GM21619 (cell line): ENCODE measurements at regions not wholly inside any gene's neighbourhood (a gene's known extent, or its start where the extent isn't known, plus 50 kb on each side); places are given as distances from the start of the nearest gene placed in this dataset.

Experiments
- ATAC-seq: cut with Tn5 transposase; IDR thresholded peaks from one replicate; pipeline ENCODE4 v1.9.1; 2021; ENCODE audit not compliant: unreplicated experiment

GRCh38 chr7:156080046-156080445, 267.8 kb upstream of the SHH start:
- no peak for ATAC-seq

DNA sequence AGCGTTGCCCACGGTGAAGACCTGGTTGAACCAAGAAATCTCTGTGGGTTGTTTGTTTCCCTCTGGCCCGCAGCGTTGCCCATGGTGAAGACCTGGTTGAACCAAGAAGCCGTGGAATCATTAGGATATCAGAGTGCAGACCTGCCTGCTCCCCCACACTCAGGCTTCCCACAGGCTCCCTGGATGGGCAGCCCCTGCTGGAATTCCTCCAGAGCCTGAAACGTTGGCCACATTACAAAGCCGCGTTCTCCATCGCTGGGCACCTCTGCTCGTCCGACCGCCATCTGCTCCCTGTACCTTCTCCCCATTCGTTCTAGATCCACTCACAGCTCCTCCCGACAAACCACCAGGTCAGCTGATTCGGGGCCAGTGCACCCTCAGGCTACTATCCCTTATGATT, 266.9 kb upstream of the SHH start:
- ATAC-seq, result no peak

GRCh38 chr7:156074982-156075615, 262.8 kb upstream of the SHH start:
- no peak for ATAC-seq

DNA sequence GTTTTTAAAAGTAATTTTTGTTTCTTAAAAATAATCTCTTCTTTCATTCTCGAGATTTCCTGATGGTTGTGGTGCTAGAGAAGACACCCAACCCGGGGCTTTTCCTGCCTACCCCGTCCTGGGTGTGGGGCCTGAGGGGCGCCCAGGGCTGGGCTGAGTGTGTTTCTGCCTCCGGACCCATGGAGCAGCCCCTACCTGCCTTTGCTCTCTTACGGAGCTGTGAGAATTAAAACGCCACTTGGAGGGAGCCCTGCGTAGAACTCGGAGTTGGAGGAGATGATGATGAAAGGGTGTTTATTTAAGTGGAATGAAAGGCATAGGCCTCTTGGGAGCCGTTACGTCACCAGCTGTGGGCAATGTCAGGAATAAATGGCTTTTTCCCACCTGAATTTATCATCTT, 261.8 kb upstream of the SHH start:
- no peak for ATAC-seq

DNA sequence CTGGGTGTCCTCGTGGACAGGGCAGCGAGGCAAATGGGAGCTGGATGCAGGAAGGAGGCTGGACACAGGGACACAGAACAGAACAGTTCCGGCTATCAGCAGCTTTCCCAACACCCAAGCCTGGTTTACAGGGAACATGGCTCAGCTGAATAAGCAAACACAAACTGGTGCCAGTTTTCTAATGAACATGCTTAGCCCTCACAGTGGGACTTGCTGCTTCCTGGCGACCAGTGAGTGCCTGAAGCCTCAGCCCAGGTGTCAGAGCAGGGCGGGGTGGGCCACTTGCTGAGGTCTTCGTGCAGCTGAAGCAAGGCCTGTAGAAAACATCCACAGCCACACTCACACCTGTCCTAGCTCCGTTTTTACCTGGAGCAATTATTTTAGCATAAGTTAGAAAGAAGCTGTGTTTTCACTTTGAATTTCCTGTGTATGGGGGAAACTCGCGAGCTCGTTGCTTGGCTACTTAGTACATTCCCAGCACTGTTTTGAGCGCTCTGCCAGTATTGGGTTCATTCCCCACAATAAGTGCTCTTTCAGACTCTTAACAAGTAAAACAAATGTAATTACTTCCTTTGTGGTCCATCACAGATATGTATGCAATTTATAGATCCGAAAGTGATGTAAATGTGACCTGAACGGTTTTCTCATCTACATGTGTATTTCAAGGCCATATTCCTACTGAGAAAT, 261.2 kb upstream of the SHH start:
- ATAC-seq, result no peak

DNA sequence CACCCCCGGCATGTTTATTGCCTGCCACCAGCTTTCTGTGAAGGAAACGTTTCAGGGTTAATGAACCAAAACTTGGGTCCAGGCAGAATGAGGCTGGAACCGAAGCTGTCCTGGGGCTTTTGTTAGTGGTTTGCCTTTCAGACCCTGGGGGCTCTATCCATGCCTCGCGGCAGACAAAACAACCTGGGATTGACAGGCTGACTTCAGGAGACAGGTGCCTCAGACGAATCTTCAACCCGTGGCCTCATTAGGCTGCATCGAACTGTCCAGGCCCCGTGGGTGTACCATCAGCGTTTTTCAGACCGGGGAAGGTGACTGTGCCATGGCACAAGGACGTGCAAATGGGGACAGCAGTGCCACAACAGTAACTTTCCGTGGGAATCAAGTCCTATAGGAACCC, 259.3 kb upstream of the SHH start:
- no peak for ATAC-seq

DNA sequence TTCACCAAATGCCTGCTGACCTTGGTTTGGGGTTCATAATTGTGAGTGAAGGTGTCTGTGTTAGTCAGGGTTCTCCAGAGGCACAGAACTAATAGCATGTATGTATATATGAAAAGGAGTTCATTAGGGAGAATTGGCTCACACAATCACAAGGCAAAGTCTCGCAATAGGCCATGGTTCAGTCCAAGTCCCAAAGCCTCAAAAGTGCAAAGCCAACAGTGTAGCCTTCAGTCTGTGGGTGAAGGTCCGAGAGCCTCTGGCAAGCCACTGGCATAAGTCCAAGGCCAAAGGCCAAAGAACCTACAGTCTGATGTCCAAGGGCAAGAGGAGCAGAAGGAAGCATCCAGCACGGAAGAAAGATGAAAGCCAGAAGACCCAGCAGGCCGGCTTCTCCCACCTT, 257.6 kb upstream of the SHH start:
- no peak for ATAC-seq

- ATAC-seq, result no peak
These were observed 254.9 kb upstream of the SHH start for GRCh38 chr7:156067156-156067555.

DNA sequence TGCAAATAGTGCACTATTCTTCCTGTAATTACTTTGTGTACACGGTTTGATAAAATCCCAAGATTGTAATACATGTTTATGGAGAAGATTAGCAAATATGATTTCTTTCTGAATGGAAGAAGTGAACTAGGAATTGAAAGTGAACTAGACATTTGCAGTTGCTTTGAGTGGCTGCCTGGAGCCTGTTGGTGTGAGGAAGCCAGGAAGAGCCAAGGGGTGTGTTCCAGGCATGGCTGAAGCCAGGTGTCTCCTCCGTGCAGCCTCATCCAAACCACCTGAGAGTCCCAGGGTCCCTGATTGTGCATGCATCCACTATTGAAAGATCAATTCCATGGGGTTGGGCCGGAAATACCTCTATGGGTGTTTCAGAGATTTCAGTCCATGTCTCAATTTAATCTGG, 253.1 kb upstream of the SHH start:
- no peak for ATAC-seq

DNA sequence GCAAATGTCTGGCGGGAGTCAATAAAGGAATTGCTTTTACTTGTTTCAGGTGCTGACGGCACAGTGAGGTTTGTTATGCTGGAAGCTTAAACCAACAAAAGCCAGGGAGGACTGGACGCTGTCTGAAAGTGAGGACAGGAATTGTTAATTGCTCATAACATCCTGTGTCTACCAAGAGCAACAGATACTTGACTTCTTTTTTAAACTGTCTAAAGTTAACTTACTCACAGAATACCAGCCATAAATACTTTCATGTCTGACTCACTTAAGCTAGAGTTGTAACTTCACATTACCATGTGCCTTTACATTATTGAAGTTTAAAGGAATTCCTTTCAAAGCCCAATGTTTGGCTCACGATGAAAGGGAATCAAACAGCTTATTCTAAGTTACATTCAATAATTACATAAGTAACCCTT, 252.7 kb upstream of the SHH start:
- no peak for ATAC-seq

- ATAC-seq, result no peak
These were observed 251.1 kb upstream of the SHH start for GRCh38 chr7:156063241-156063810.

DNA sequence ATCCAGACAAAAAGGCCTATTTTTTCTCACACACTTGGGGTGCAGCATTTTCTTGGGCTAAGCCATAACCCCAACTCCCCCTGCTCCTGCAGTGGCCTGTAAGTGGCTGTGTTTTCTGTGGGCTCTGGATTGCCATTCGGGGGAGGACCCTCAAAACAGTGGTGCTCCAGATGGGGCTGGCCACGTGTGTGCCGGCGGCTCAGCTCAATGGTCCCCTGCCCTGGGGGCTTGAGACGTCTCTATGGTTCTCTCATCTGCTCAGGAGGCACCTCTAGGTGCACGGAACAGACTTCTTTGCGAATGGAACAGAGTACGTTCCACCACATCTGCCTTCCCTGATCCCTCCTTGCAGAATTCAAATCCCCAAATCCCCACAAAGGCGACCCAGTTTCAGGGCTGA, 250.0 kb upstream of the SHH start:
- ATAC-seq, result no peak

DNA sequence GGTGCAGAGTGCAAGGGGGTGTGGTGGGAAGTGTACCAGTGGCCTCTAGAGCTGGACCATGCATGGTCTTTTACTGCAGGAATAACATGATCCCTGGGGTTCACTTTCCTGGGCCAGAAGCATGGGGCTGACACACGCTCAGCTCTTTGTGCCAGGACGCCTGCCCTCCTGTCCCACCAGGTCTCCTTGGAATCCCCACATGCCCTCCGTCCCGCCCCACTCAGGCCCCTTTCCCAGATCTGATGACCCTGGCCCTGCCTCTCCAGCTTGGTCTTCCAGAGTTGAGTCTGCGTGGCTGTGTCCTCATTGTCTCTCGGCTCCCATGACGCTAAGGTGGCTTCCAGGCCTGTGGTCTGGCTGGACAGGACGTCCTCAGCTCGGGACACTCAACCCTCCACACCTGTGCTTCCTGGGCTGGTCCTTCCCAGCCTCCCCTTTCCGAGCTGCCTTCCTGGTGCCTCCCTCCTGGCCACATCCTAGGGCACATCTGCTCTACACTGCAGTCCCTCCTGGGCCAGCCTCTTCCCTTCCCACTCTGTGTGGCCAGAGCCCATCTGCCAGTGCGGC, 249.5 kb upstream of the SHH start:
- no peak for ATAC-seq

GRCh38 chr7:156060925-156061324, 248.7 kb upstream of the SHH start:
- ATAC-seq, result no peak

DNA sequence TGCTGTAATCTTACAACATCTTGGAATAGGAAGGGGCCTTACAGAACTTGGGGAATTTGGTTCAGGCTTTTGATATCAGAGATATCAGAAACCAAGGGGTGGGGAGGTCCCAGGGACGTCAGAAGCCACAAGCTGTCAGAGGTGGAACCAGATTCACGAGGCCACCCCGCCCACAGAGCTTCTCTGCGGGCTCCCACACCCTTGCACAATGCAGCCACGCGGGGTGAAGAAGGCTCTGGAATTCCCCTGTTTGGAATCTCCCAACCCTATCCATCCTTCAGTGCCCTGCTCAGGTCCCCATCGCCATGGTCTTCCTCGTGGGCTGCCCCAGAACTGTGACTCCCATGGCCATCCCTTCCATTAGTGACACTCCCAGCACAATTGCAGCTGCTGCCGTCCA, 247.1 kb upstream of the SHH start:
- ATAC-seq, result no peak

DNA sequence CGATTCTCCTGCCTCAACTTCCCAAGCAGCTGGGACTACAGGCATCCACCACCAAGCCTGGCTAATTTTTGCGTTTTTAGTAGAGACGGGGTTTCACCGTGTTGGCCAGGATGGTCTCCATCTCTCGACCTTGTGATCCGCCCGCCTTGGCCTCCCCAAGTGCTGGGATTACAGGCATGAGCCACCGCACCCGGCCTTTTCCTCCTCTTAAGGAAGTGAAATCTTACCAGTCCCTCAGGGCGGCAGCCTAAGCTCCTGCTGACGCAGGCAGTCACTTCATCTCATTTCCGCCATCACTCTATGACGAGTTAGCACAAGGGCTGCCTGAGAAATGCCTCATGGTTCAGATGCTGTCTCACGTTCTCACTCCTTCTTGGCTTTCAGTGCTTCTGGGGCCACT, 246.0 kb upstream of the SHH start:
- no peak for ATAC-seq

DNA sequence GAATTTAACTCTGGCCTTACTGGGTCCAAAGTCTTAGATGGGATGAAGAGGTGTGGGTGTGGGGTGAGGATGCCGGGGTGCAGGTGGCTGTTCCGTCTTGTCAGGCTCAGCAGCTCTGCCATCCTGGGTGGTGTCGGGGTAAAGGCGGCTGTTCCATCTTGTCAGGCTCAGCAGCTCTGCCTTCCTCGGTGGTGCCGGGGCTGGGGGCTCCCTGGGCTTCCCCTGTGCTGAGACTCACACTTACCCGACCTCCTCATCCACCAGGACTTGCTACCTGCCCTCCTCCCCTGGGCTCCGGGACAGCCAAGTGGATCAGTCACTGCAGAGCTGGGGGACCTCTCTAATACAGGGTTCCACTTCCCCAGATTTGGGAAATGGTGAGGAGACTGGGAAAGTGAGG, 244.3 kb upstream of the SHH start:
- no peak for ATAC-seq

DNA sequence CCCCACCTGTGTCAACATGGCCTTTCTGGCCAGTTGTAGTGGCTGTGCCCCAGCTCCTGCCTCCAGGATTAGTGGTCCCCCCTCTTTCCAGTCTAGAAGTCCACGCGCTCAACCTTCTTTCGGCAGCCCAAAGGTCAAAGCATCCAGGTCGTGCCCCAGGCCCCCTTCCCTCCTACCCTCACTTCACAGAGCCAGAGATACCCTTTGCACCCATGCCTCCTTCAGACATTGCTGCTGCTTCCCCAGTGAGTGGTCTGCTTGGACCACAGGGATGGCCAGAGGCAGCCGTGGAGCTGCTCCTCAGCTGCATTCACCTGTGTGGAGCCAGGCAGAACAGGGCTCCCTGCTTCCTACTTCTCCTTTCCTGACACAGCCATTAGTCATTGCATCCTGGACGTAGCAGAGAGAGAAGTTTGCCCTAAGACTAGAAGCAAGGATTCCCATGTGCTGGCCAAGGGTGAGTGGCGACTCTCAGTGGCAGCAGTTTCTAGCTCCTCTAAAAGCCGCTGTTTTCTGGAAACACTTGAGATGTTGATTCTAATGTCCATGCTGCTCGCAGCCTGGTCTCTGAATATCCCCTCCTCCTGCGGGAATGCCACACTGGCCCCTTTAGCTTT, 243.1 kb upstream of the SHH start:
- ATAC-seq, result no peak

DNA sequence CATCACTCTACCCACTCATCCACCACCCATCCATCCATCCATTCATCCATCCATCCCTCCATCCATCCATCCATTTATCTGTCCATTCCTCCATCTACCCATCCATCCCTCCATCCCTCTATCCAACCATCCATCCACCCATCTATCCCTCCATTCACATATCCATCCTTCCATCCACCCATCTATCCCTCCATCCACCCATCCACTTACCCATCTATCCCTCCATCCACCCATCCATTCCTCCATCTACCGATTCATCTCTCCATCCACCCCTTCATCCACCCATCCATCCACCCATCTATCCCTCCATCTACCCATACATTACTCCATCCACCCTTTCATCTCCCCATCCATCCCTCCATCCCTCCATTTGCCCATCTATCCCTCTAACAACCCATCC, 239.6 kb upstream of the SHH start:
- ATAC-seq, result no peak

GRCh38 chr7:156050636-156051569, 238.6 kb upstream of the SHH start:
- no peak for ATAC-seq

- ATAC-seq, result no peak
These were observed 237.1 kb upstream of the SHH start for GRCh38 chr7:156049366-156049765.
